Esophagus muscularis mucosa (tissue), 4 donors: ENCODE measurements at regions not wholly inside any gene's neighbourhood (a gene's known extent, or its start where the extent isn't known, plus 50 kb on each side); places are given as distances from the start of the nearest gene placed in this dataset.

ENCODE experiments used
- CTCF ChIP-seq, 3 experiments: fragments of 200-600 bp in 2 of 3; fragments of 450-650 bp in 1 of 3; sonication (generic) in 2 of 3; IDR thresholded peaks; one replicate each; pipeline ENCODE4 v1.5.1; 2017 to 2019; ENCODE audit warnings: antibody characterized with exemption in 3 of 3, mild to moderate bottlenecking in 2 of 3, moderate library complexity in 1 of 3
- EP300 ChIP-seq: sonication (generic); formaldehyde crosslinking; IDR thresholded peaks from one replicate; pipeline ENCODE4 v1.6.1; 2017; ENCODE audit warnings: antibody characterized with exemption
- POLR2A ChIP-seq: fragments of 450-650 bp; IDR thresholded peaks from one replicate; pipeline ENCODE4 v1.6.1; 2017; ENCODE audit warnings: antibody characterized with exemption, moderate library complexity, mild to moderate bottlenecking, low read depth
- POLR2AphosphoS5 ChIP-seq, 2 donors: sonication (generic); formaldehyde crosslinking; IDR thresholded peaks; one replicate each; pipeline ENCODE4 v1.6.1; 2017; ENCODE audit warnings: antibody characterized with exemption in 2 of 2

GRCh38 chr14:83873669-83874068 is 1656.3 kb upstream of the FLRT2 start:
- no peak for TF ChIP-seq CTCF (IDR thresholded peaks at IDR 0.05)
- no peak for TF ChIP-seq POLR2AphosphoS5 (IDR thresholded peaks at IDR 0.05)
- no peak for TF ChIP-seq POLR2A
- no peak for TF ChIP-seq EP300
